ENCODE measurements at regions not wholly inside any gene's neighbourhood (a gene's known extent, or its start where the extent isn't known, plus 50 kb on each side); places are given as distances from the start of the nearest gene placed in this dataset.

- TF ChIP-seq CTCF (IDR thresholded peaks at IDR 0.05) (no peak), EZH2 (IDR thresholded peaks at IDR 0.05; ENCODE audit: borderline replicate concordance, insufficient read depth, low read depth, low read length, poor library complexity, severe bottlenecking) (no peak)
Measured at GRCh38 chr5:121660142-121660541, 191.5 kb upstream of the FTMT start.

Measured in B cell (primary cell).